ENCODE measurements at regions not wholly inside any gene's neighbourhood (a gene's known extent, or its start where the extent isn't known, plus 50 kb on each side); places are given as distances from the start of the nearest gene placed in this dataset.
A peak's percentile ranks its signal among the peaks of the same experiment; 100 is the strongest.

- intact Hi-C loops (cut with DNase I): no loop called here
- TF ChIP-seq CTCF (IDR thresholded peaks at IDR 0.05): no peak
- no peaks in the 10 kb centered on the region for H3K4me1 ChIP-seq
- no peak overlapping the region for H3K4me3 ChIP-seq
- H3K27ac ChIP-seq: no peak overlapping the region
- no peak for ATAC-seq
- H3K27me3 ChIP-seq: no peaks in the 10 kb centered on the region
- WGBS, 4 donors: 95 to 97% (median 97%) methylated on average over 3 of the region's 3 CpGs
- H3K36me3 ChIP-seq: no peaks in the 10 kb centered on the region
- no peak for DNase-seq
- peaks cover 0 to 17% (median 0%) of the 10 kb centered on the region in 12 donors for H3K9me3 ChIP-seq
Measured at GRCh38 chr13:80284290-80284689, 56.6 kb downstream of the SPRY2 start.

- H3K36me3 ChIP-seq: no peaks in the 10 kb centered on the region
- peaks cover 0 to 23% (median 9%) of the 10 kb centered on the region in 12 donors for H3K4me1 ChIP-seq
- no peaks in the 10 kb centered on the region for H3K27me3 ChIP-seq
- no peak for DNase-seq
- no peak overlapping the region for H3K4me3 ChIP-seq
- no peak overlapping the region for H3K27ac ChIP-seq
- intact Hi-C loops (cut with DNase I): loop anchor here in 1 of 10 donors (5.0 kb wide), 1 partner anchor 41 kb away; no protein-coding TSS in a partner anchor
- 95 to 97% (median 95%) methylated on average over 20 to 25 of the region's 25 CpGs; no CpG with 5 or more reads in 1 of the 4 donors for WGBS, 4 donors
- TF ChIP-seq CTCF (IDR thresholded peaks at IDR 0.05): no peak
- no peak for TF ChIP-seq POLR2A (IDR thresholded peaks at IDR 0.05)
- no peak for ATAC-seq
- no peaks in the 10 kb centered on the region for H3K9me3 ChIP-seq
Measured at GRCh38 chr13:80278706-80279105, 62.2 kb downstream of the SPRY2 start.

- intact Hi-C loops (cut with DNase I): loop anchor here in 3 of 10 donors (2.0 to 5.0 kb wide), 2 partner anchors 39 to 62 kb away; no protein-coding TSS in a partner anchor
- WGBS, 4 donors: 71 to 77% (median 75%) methylated on average over 12 of the region's 12 CpGs
- H3K4me3 ChIP-seq: no peak overlapping the region
- H3K4me1 ChIP-seq: peaks cover 0 to 23% (median 9%) of the 10 kb centered on the region in 12 donors
- H3K36me3 ChIP-seq: no peaks in the 10 kb centered on the region
- peak in 3 of 4 donors; percentile 75 to 95 (median 84) for ATAC-seq
- H3K27ac ChIP-seq: peak overlapping the region in 7 of 12 donors; percentile 9 to 60 (median 21)
- peak in 2 of 12 donors; percentile 7 to 25 for TF ChIP-seq CTCF (IDR thresholded peaks at IDR 0.05)
- no peak for TF ChIP-seq POLR2A (IDR thresholded peaks at IDR 0.05)
- peaks cover 0 to 4% (median 0%) of the 10 kb centered on the region in 12 donors for H3K9me3 ChIP-seq
- peak in 1 of 5 donors; percentile 27 for DNase-seq
- H3K27me3 ChIP-seq: no peaks in the 10 kb centered on the region
Measured at GRCh38 chr13:80276371-80277289, 64.3 kb downstream of the SPRY2 start.

- H3K27ac ChIP-seq: no peak overlapping the region
- no peak for DNase-seq
- intact Hi-C loops (cut with DNase I): loop anchor here in 1 of 10 donors (5.0 kb wide), 1 partner anchor 37 kb away; no protein-coding TSS in a partner anchor
Measured at GRCh38 chr13:80274643-80275042, 66.3 kb downstream of the SPRY2 start.

More at GRCh38 chr13:80274643-80275042, 66.3 kb downstream of the SPRY2 start:
- Histone ChIP-seq H3K36me3 (no peaks in the 10 kb centered on the region), H3K4me3 (no peak overlapping the region), H3K4me1 (peaks cover 0 to 23% (median 9%) of the 10 kb centered on the region in 12 donors), H3K27me3 (no peaks in the 10 kb centered on the region), H3K9me3 (peaks cover 0 to 12% (median 3%) of the 10 kb centered on the region in 12 donors)
- ATAC-seq: no peak
- 44 to 75% (median 54%) methylated on average over 1 of the region's 1 CpG for WGBS, 4 donors
- TF ChIP-seq CTCF (IDR thresholded peaks at IDR 0.05): no peak
- TF ChIP-seq POLR2A (IDR thresholded peaks at IDR 0.05): no peak

Measured in heart left ventricle (tissue), 16 donors.